DMS153 treated with DMSO at 0.1 percent for 48 hours (cell line): ENCODE measurements at regions not wholly inside any gene's neighbourhood (a gene's known extent, or its start where the extent isn't known, plus 50 kb on each side); places are given as distances from the start of the nearest gene placed in this dataset.
A peak's percentile ranks its signal among the peaks of the same experiment; 100 is the strongest.

Experiments used
- DNase-seq: peaks from one replicate; lab custom pipeline; 2025; ENCODE audit not compliant: unreplicated experiment; lab: John Stamatoyannopoulos, UW

DNA sequence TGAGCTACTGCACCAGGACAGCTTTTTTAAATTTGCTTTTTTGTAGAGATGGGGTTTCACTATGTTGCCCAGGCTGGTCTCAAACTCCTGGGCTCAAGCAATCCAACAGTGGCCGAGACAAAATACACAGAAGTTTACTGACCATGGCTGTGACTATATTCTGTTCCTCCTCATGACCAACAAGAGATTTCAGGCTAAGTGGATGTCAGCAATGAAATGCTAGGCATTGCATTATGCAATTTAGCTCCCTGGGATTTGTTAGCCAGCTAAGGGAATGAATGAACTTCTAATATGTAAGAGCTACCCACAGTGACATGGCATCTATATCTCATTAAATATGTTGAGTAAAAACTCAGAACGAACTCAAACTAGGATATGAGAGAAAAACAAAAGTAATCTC lies 81.9 kb upstream of the MBOAT2 start:
- no peak for DNase-seq

DNA sequence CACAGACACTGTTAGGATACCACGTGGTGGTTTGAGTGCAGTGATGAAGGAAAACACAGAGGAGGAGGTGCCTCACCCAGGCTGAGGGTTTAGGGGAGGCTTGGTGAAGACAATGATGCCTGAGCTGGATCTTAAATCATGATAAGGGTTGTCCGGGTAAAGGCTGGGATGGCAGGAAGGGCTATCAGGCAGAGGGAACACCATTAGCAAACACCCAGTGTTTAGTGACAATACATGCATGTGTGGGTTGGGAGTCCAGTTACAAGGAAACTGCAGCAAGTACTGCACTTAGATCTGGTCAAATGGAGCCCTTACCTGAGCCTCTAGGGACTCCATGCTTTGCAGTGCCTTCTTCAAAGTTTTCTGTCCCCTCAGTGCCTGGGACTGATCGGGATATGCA lies 79.8 kb upstream of the MBOAT2 start:
- no peak for DNase-seq

DNA sequence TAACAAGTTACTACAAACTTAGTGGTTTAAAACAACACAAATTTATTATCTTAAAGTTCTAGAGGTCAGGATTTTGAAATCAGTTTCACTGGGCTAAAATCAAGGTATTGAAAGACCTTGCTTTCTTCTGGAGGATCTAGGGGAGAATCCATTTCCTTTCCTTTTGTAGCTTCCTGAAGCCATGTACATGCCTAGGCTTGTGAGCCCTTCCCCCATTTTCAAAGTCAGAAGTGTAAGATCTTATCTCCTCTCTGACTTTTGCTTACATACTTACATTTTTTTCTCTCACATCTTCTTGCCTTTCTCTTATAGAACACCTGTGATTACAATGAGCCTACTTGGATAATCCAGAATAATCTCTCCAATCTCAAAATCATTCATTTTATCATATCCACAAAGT lies 78.7 kb upstream of the MBOAT2 start:
- no peak for DNase-seq

GRCh38 chr2:9081750-9082149 lies 78.3 kb upstream of the MBOAT2 start:
- no peak for DNase-seq

GRCh38 chr2:9078405-9078804 lies 74.9 kb upstream of the MBOAT2 start:
- DNase-seq = no peak

- no peak for DNase-seq
These were observed 74.2 kb upstream of the MBOAT2 start for GRCh38 chr2:9077691-9078090.

DNA sequence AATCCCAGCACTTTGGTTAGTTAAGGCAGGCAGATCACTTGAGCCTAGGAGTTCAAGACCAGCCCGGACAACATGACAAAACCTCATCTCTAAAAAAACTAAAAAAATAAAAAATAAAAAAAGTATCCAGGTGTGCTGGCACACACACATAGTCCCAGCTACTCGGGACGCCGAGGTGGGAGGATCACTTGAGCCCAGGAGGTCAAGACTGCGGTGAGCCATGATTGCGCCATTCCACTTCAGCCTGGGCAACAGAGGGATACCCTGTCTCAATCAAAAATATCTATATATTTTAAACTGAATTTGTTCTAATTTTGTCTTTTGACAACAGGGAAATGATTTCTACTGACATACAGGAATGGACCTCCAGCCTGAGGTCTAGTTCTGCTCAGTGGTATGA lies 73.3 kb upstream of the MBOAT2 start:
- DNase-seq = no peak

DNA sequence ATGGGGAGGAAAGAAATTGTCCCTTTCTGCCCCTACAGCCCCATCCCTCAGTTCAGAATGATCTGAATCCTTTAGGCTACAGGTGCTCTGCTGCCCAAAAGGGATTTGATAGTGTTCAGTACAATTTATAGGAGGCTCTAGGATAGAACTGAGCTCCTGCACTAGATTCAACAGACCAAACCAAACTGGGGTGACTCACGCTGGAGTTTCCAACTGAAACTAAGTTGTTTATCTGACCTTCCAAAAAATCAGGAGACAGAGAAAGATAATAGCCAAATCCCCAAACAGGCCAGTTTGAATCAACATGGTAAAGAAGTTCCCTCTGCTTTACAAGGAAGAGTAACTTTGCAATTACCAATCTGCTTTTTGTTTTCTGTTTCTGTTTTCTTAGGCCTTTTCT lies 72.7 kb upstream of the MBOAT2 start:
- DNase-seq = no peak

DNA sequence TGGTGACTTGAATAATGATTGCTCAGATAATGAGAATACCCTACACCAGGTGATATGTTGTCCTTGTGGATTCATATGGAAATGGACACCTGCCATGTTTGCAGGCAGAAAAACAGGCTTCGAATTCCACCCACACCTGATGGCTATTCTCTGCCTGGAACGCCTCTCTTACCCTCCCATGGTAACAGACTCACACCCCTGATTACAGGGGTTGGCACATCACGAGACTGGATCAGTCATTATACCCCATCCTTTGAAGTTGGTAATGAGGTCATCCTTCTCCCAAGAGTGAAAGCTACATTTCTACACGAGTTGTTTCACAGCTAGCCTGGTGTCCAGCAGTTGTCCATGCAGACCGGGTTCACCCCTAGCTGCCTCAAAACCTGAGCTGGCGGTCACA lies 71.4 kb upstream of the MBOAT2 start:
- peak; percentile 26 for DNase-seq

DNA sequence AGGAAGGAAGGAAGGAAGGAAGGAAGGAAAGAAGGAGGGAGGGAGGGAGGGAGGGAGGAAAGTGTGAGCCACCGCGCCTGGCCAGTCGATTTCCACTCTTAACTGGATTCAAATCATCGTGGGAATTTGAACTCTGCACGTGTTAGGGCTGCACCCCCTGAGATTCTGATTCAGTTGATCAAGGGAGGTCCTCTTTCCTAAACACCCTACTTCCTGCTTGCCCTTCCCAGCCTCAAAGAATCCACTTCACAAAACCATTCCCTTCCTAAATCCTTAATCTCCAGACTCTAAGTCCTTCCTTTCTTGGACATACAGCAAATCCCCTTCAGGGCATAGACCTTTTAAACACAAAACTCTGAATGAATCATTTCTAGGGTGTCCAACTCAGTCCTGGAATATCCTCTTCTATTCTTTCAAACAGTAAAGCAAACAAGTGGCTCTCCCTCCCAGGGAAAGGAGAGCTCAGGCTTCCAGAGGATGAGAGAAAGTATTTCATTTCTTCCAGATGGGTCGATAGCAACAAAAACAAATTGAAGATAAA lies 68.2 kb upstream of the MBOAT2 start:
- DNase-seq = no peak

GRCh38 chr2:9071032-9071431 lies 67.5 kb upstream of the MBOAT2 start:
- no peak for DNase-seq

GRCh38 chr2:9069543-9069942 lies 66.1 kb upstream of the MBOAT2 start:
- no peak for DNase-seq

- DNase-seq = no peak
These were observed 62.4 kb upstream of the MBOAT2 start for GRCh38 chr2:9065901-9066300.

- DNase-seq = no peak
These were observed 59.6 kb upstream of the MBOAT2 start for GRCh38 chr2:9063023-9063606.

- no peak for DNase-seq
These were observed 57.3 kb upstream of the MBOAT2 start for GRCh38 chr2:9060819-9061218.

- no peak for DNase-seq
These were observed 54.7 kb upstream of the MBOAT2 start for GRCh38 chr2:9057939-9058761.

DNA sequence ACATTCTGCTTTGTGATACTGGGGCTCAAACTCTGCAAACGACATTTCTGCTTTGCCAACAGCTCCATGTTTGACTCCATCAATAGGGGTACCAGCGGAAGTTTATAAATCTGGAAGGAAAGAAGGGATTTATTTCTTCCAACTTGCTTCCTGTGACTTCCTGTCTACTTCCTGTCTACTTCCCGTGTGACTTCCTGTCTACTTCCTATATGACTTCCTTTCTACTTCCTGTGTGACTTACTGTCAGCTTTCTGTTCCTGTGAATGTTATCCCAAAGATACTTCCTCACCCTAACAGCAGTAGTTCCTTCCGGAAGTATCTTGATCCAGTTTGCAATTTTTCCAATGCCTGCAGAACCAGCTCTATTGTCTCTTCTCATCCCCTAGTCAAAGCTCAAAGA lies 52.0 kb upstream of the MBOAT2 start:
- no peak for DNase-seq

DNA sequence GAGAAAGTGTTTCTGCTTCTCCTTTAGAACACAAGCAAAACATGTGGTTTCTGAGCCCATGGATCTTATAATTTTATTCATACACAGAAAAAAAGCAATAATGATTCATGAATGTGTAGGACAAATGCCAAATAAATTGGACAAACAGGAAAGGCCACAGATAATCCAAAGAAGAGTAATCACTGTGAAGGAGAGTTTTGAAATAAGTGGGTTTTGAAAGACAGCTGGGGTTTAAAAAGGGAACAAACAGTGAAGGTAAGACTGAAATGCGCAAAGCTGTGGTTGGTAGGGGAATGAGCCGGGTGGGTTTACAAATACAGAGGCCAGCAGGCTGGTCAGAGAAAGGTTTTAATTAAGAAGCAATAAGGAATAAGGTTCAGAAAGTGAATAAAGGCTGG lies 50.0 kb upstream of the MBOAT2 start:
- DNase-seq = no peak
